Smooth muscle cell (in vitro differentiated cells): ENCODE measurements at regions not wholly inside any gene's neighbourhood (a gene's known extent, or its start where the extent isn't known, plus 50 kb on each side); places are given as distances from the start of the nearest gene placed in this dataset.

Experiments used
- DNase-seq: peaks from one replicate; lab custom pipeline; 2025; ENCODE audit not compliant: unreplicated experiment; lab: John Stamatoyannopoulos, UW
- H2AFZ ChIP-seq: fragments of 200-600 bp; sonication (generic); 2 replicates; pipeline ENCODE4 v1.6.0; 2016; ENCODE audit warnings: antibody characterized with exemption, low read depth, mild to moderate bottlenecking
- H3F3A ChIP-seq: fragments of 200-600 bp; sonication (generic); 2 replicates; pipeline ENCODE4 v1.6.0; 2017; ENCODE audit warnings: antibody characterized with exemption, low read depth
- H3K27ac ChIP-seq: fragments of 200-600 bp; sonication (generic); 2 replicates; pipeline ENCODE4 v1.5.1; 2016; ENCODE audit warnings: low read depth, mild to moderate bottlenecking
- H3K27me3 ChIP-seq: fragments of 200-600 bp; sonication (generic); 2 replicates; pipeline ENCODE4 v1.6.1; 2016; ENCODE audit warnings: low read depth, mild to moderate bottlenecking
- H3K36me3 ChIP-seq: fragments of 200-600 bp; sonication (generic); 2 replicates; pipeline ENCODE4 v1.5.1; 2016; ENCODE audit warnings: low read depth
- H3K4me1 ChIP-seq: fragments of 200-600 bp; sonication (generic); 2 replicates; pipeline ENCODE4 v1.5.1; 2016; ENCODE audit warnings: low read depth
- H3K4me2 ChIP-seq: fragments of 200-600 bp; sonication (generic); 2 replicates; pipeline ENCODE4 v1.6.0; 2016; ENCODE audit warnings: mild to moderate bottlenecking
- H3K4me3 ChIP-seq: fragments of 200-600 bp; sonication (generic); 2 replicates; pipeline ENCODE4 v1.5.1; 2016; ENCODE audit warnings: mild to moderate bottlenecking
- H3K79me2 ChIP-seq: fragments of 200-600 bp; sonication (generic); 2 replicates; pipeline ENCODE4 v1.6.0; 2016; ENCODE audit warnings: low read depth, mild to moderate bottlenecking
- H3K9ac ChIP-seq: fragments of 200-600 bp; sonication (generic); 2 replicates; pipeline ENCODE4 v1.6.0; 2016; ENCODE audit warnings: low read depth
- H3K9me3 ChIP-seq: fragments of 200-600 bp; sonication (generic); replicated peaks from 2 replicates; pipeline ENCODE4 v1.5.1; 2016; ENCODE audit warnings: low read depth
- H4K20me1 ChIP-seq: fragments of 200-600 bp; sonication (generic); 2 replicates; pipeline ENCODE4 v1.6.0; 2016; ENCODE audit warnings: low read depth
- CTCF ChIP-seq: fragments of 200-600 bp; sonication (generic); IDR thresholded peaks from 2 replicates; pipeline ENCODE4 v1.5.1; 2017; ENCODE audit warnings: borderline replicate concordance, mild to moderate bottlenecking, antibody characterized with exemption; ENCODE audit not compliant: insufficient read depth, poor library complexity, severe bottlenecking
- WGBS: methylation state at CpG from one replicate; pipeline ENCODE4 v1.1.7; 2016; ENCODE audit warnings: low lambda C conversion rate; 5-methylcytosine and 5-hydroxymethylcytosine counted together

DNA sequence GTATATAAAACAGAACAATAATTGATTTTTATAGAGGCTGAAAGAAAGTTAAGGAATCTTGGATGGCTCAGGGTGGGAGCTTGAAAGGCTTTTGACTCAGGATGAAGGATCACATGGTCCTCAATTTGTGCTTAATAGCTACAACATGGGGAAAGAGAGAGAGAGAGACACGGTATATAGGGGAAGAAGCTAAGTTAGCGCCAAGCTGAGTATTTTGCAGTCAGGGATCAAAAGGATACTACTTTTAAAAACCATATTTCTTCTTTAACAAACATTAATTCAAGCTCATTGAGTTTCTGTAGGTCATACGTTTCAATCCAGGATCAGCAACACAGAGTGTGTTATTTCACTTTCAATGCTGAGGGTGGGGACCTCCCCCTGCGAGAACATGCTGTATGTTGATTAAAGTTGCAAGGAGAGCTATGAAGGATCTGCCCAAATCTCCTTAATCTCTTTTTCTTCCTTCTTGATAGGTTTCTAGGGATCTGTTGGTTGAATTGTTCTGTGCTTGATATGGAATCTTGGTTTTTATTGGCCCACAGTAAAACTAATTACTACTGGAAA lies 133.1 kb upstream of the NUDT4 start:
- WGBS = 97% methylated on average over 4 of the region's 4 CpGs
- no peaks in the 10 kb centered on the region for H4K20me1 ChIP-seq
- H3K9me3 ChIP-seq = no peaks in the 10 kb centered on the region
- H3K4me2 ChIP-seq = peak overlapping the region; percentile 9
- no peaks in the 10 kb centered on the region for H3K36me3 ChIP-seq
- peaks cover 7% of the 10 kb centered on the region for H3F3A ChIP-seq
- no peaks in the 10 kb centered on the region for H3K27me3 ChIP-seq
- DNase-seq = no peak
- H2AFZ ChIP-seq = peak overlapping the region; percentile 38
- H3K4me3 ChIP-seq = no peak overlapping the region
- H3K27ac ChIP-seq = peak overlapping the region; percentile 7
- no peaks in the 10 kb centered on the region for H3K79me2 ChIP-seq
- TF ChIP-seq CTCF = no peak
- no peak overlapping the region for H3K9ac ChIP-seq
- no peaks in the 10 kb centered on the region for H3K4me1 ChIP-seq

DNA sequence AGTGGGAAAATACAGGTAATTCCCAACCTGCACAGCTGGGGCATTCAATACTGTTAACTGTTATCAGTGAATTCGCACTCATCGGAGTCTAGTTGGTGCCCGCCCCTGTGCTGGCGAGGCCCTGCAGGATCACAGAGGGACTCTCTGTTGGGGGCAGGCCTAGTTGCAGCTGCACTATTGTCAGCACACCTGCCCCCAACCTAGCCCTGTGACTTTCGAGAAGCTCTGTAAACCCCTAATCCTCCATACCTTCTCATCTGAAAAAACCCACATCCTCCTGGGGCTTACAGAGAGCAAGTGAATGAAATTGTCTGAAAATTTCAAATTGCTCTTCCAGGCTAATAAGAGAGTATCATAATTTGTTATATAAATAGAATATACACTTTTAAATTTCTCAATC lies 132.2 kb upstream of the NUDT4 start:
- no peak for TF ChIP-seq CTCF
- H3K9me3 ChIP-seq = no peaks in the 10 kb centered on the region
- H3K4me2 ChIP-seq = no peak overlapping the region
- H3K4me3 ChIP-seq = no peak overlapping the region
- H3F3A ChIP-seq = peaks cover 7% of the 10 kb centered on the region
- H4K20me1 ChIP-seq = no peaks in the 10 kb centered on the region
- H3K79me2 ChIP-seq = no peaks in the 10 kb centered on the region
- H3K27me3 ChIP-seq = no peaks in the 10 kb centered on the region
- 97% methylated on average over 5 of the region's 5 CpGs for WGBS
- no peak overlapping the region for H2AFZ ChIP-seq
- no peak overlapping the region for H3K27ac ChIP-seq
- H3K9ac ChIP-seq = no peak overlapping the region
- H3K4me1 ChIP-seq = no peaks in the 10 kb centered on the region
- no peak for DNase-seq
- no peaks in the 10 kb centered on the region for H3K36me3 ChIP-seq

DNA sequence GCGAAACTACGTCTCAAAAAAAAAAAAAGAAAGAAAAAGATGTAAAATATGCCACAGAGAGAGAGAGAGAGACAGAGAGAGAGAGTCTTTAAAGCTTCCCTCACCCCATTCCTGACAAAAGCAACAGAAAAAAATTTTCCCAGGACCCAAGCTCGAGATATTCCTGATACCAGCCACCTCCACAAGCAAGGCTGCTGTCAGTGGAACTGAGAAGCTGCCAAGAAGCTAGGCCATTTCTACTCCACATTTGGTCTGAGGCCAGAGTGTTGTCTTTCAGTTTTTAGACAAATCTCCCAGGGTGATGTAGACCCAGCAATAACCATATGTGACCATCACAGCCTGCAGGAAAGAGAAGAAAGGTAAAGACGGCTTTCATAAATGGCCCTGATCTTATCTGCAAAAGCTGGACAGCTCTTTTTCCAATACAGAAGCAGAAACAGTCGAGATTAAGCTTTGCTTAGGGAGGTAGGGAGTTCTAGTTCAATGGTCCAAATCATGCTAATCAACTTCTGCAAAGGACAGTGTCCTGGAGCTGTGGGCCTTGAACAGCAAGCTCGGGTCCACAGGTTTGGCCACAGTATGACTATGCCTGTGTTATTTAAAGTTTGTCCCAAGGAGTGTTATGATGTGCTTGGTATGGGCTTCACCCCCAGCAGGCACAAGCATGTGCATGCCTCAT lies 130.3 kb upstream of the NUDT4 start:
- no peak overlapping the region for H3K4me2 ChIP-seq
- H3K27me3 ChIP-seq = no peaks in the 10 kb centered on the region
- H3K36me3 ChIP-seq = no peaks in the 10 kb centered on the region
- 62% methylated on average over 6 of the region's 6 CpGs for WGBS
- no peak overlapping the region for H3K27ac ChIP-seq
- no peaks in the 10 kb centered on the region for H3K9me3 ChIP-seq
- no peak overlapping the region for H3K4me3 ChIP-seq
- no peaks in the 10 kb centered on the region for H4K20me1 ChIP-seq
- no peak overlapping the region for H3K9ac ChIP-seq
- DNase-seq = no peak
- H3K4me1 ChIP-seq = no peaks in the 10 kb centered on the region
- no peaks in the 10 kb centered on the region for H3K79me2 ChIP-seq
- H2AFZ ChIP-seq = no peak overlapping the region
- peaks cover 7% of the 10 kb centered on the region for H3F3A ChIP-seq
- TF ChIP-seq CTCF = no peak

DNA sequence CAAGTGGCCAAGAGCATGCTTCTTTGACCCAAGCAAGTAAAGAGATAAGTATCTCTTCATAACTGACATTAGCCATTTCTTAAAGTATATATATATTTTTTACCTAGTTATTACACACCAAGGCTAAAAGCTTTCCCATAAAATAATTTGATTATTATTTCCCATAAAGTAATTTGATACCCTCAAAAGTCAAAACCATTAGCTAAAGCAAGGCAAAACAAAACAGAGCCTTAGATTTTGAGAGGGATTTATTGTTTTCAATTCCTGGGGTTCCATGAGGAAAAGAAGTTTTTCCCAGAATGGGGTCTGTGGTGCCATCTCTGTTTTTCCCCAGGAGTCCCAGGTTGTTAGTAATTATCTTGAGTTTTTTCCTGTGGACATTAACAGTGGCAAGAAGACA lies 125.5 kb upstream of the NUDT4 start:
- no peaks in the 10 kb centered on the region for H3K36me3 ChIP-seq
- H3K9me3 ChIP-seq = peaks cover 6% of the 10 kb centered on the region
- no peaks in the 10 kb centered on the region for H4K20me1 ChIP-seq
- H3K79me2 ChIP-seq = no peaks in the 10 kb centered on the region
- no peak overlapping the region for H3K27ac ChIP-seq
- no peak overlapping the region for H3K4me3 ChIP-seq
- H3K9ac ChIP-seq = no peak overlapping the region
- H3K27me3 ChIP-seq = no peaks in the 10 kb centered on the region
- TF ChIP-seq CTCF = no peak
- DNase-seq = no peak
- H2AFZ ChIP-seq = no peak overlapping the region
- no peaks in the 10 kb centered on the region for H3K4me1 ChIP-seq
- no peaks in the 10 kb centered on the region for H3F3A ChIP-seq
- no peak overlapping the region for H3K4me2 ChIP-seq
